ENCODE measurements at regions not wholly inside any gene's neighbourhood (a gene's known extent, or its start where the extent isn't known, plus 50 kb on each side); places are given as distances from the start of the nearest gene placed in this dataset.

- TF ChIP-seq CTCF (IDR thresholded peaks at IDR 0.05; ENCODE audit: low read depth, low read length, poor library complexity, severe bottlenecking) = no peak
- no peak for TF ChIP-seq EZH2phosphoT487 (IDR thresholded peaks at IDR 0.05; ENCODE audit: borderline replicate concordance, low read length)
Measured at GRCh38 chr15:39317225-39317624, 263.7 kb upstream of the THBS1 start.
